BJ (cell line): ENCODE measurements at regions not wholly inside any gene's neighbourhood (a gene's known extent, or its start where the extent isn't known, plus 50 kb on each side); places are given as distances from the start of the nearest gene placed in this dataset.

ENCODE experiments used
- CTCF ChIA-PET: fragments of 350-600 bp; formaldehyde crosslinking; extraction: SDS; loops from one replicate; lab custom pipeline; 2021; ENCODE audit warnings: antibody characterized with exemption, inconsistent platforms; lab: Yijun Ruan, JAX
- POLR2A ChIA-PET: fragments of 300-600 bp; sonication (Branson Sonifier 250); formaldehyde crosslinking; extraction: SDS; loops from one replicate; lab custom pipeline; 2021; ENCODE audit warnings: antibody characterized with exemption; lab: Charles Lee
- DNase-seq: peaks from one replicate; pipeline ENCODE4 v3.0.0-alpha.2; 2011; ENCODE audit warnings: low read depth
- H3K27me3 ChIP-seq: 2 replicates; pipeline ENCODE4 v1.6.0; 2011; ENCODE audit warnings: low read length; ENCODE audit not compliant: control insufficient read depth, insufficient read depth
- H3K36me3 ChIP-seq: 2 replicates; pipeline ENCODE4 v1.5.1; 2011; ENCODE audit warnings: low read length; ENCODE audit not compliant: control insufficient read depth, insufficient read depth
- H3K4me3 ChIP-seq: 2 replicates; pipeline ENCODE4 v1.5.1; 2011; ENCODE audit warnings: low read depth, mild to moderate bottlenecking, control low read depth, low read length
- CTCF ChIP-seq: IDR thresholded peaks from 2 replicates; pipeline ENCODE4 v1.5.1; 2011; ENCODE audit warnings: low read depth, mild to moderate bottlenecking, control low read depth, inconsistent platforms, low read length, moderate library complexity; ENCODE audit not compliant: insufficient read depth

GRCh38 chr21:15259824-15260223, 195.0 kb upstream of the NRIP1 start:
- no peak overlapping the region for H3K4me3 ChIP-seq
- TF ChIP-seq CTCF: no peak
- no peaks in the 10 kb centered on the region for H3K36me3 ChIP-seq
- H3K27me3 ChIP-seq: no peaks in the 10 kb centered on the region
- ChIA-PET POLR2A (no interaction called here), CTCF (interaction anchor here (0.6 kb wide), 1 partner anchor 20 kb away, joined by 3 read pairs; no protein-coding TSS in a partner anchor)
- no peak for DNase-seq

- POLR2A ChIA-PET: no interaction called here
- no peaks in the 10 kb centered on the region for H3K27me3 ChIP-seq
- DNase-seq: no peak
- CTCF ChIA-PET: no interaction called here
- no peaks in the 10 kb centered on the region for H3K36me3 ChIP-seq
- H3K4me3 ChIP-seq: no peak overlapping the region
- no peak for TF ChIP-seq CTCF
These were observed 195.8 kb upstream of the NRIP1 start for GRCh38 chr21:15260604-15261003.

- Histone ChIP-seq H3K4me3 (no peak overlapping the region), H3K36me3 (no peaks in the 10 kb centered on the region), H3K27me3 (no peaks in the 10 kb centered on the region)
- POLR2A ChIA-PET: no interaction called here
- TF ChIP-seq CTCF: no peak
- no peak for DNase-seq
- CTCF ChIA-PET: interaction anchor here (1.4 kb wide), 1 partner anchor 13 kb away, joined by 3 read pairs; no protein-coding TSS in a partner anchor
These were observed 199.4 kb upstream of the NRIP1 start for GRCh38 chr21:15264084-15264665.

- ChIA-PET POLR2A (no interaction called here), CTCF (no interaction called here)
- Histone ChIP-seq H3K36me3 (no peaks in the 10 kb centered on the region), H3K4me3 (no peak overlapping the region), H3K27me3 (no peaks in the 10 kb centered on the region)
- no peak for DNase-seq
- no peak for TF ChIP-seq CTCF
These were observed 207.4 kb upstream of the NRIP1 start for GRCh38 chr21:15272171-15272570.

- POLR2A ChIA-PET: no interaction called here
- CTCF ChIA-PET: no interaction called here
- TF ChIP-seq CTCF: no peak
These were observed 207.8 kb upstream of the NRIP1 start for GRCh38 chr21:15272591-15272990.

More at GRCh38 chr21:15272591-15272990, 207.8 kb upstream of the NRIP1 start:
- no peaks in the 10 kb centered on the region for H3K36me3 ChIP-seq
- no peak for DNase-seq
- H3K27me3 ChIP-seq: no peaks in the 10 kb centered on the region
- no peak overlapping the region for H3K4me3 ChIP-seq
